Neural cell (in vitro differentiated cells): ENCODE measurements at regions not wholly inside any gene's neighbourhood (a gene's known extent, or its start where the extent isn't known, plus 50 kb on each side); places are given as distances from the start of the nearest gene placed in this dataset.

ENCODE experiments used
- H2AFZ ChIP-seq: fragments of 200-600, 300-800 bp; sonication (generic), shearing (Covaris generic); 2 replicates; pipeline ENCODE4 v1.6.0; 2014; ENCODE audit warnings: low read depth, mild to moderate bottlenecking, antibody characterized with exemption, low read length, moderate library complexity
- H3F3A ChIP-seq: fragments of 200-600 bp; shearing (Covaris generic); 2 replicates; pipeline ENCODE4 v1.6.1; 2016; ENCODE audit warnings: mild to moderate bottlenecking, moderate library complexity, mixed read lengths, antibody characterized with exemption, low read length; ENCODE audit not compliant: insufficient read depth, poor library complexity, severe bottlenecking
- H3K27ac ChIP-seq: fragments of 200-600, 300-800 bp; sonication (generic), shearing (Covaris generic); 2 replicates; pipeline ENCODE4 v1.5.1; 2014; ENCODE audit warnings: mild to moderate bottlenecking, low read length, moderate library complexity
- H3K27me3 ChIP-seq: fragments of 300-800, 200-600 bp; sonication (generic), shearing (Covaris generic); 2 replicates; pipeline ENCODE4 v1.6.0; 2014; ENCODE audit warnings: mild to moderate bottlenecking, low read depth, low read length, moderate library complexity; ENCODE audit not compliant: insufficient read depth
- H3K36me3 ChIP-seq: fragments of 300-800, 200-600 bp; sonication (generic), shearing (Covaris generic); 2 replicates; pipeline ENCODE4 v1.5.1; 2014; ENCODE audit warnings: mild to moderate bottlenecking, antibody characterized with exemption, low read length, moderate library complexity; ENCODE audit not compliant: insufficient read depth
- H3K4me2 ChIP-seq: fragments of 300-800, 200-600 bp; sonication (generic), shearing (Covaris generic); 2 replicates; pipeline ENCODE4 v1.6.0; 2014; ENCODE audit warnings: mild to moderate bottlenecking, low read length
- H3K4me3 ChIP-seq: fragments of 300-800, 200-600 bp; sonication (generic), shearing (Covaris generic); 2 replicates; pipeline ENCODE4 v1.5.1; 2014; ENCODE audit warnings: mild to moderate bottlenecking, low read length, moderate library complexity
- H3K79me2 ChIP-seq: fragments of 200-600 bp; shearing (Covaris generic); replicated peaks from 2 replicates; pipeline ENCODE4 v1.6.0; 2014; ENCODE audit warnings: mild to moderate bottlenecking, low read length, moderate library complexity; ENCODE audit not compliant: insufficient read depth
- H3K9ac ChIP-seq: fragments of 300-800, 200-600 bp; sonication (generic), shearing (Covaris generic); 2 replicates; pipeline ENCODE4 v1.6.1; 2016; ENCODE audit warnings: mild to moderate bottlenecking, low read length, mixed read lengths
- H3K9me2 ChIP-seq: fragments of 200-600 bp; shearing (Covaris generic); 2 replicates; pipeline ENCODE4 v1.6.1; 2016; ENCODE audit warnings: mild to moderate bottlenecking, low read length, mixed read lengths; ENCODE audit not compliant: insufficient read depth
- H3K9me3 ChIP-seq: fragments of 200-600, 300-800 bp; sonication (generic), shearing (Covaris generic); 2 replicates; pipeline ENCODE4 v1.6.1; 2016; ENCODE audit warnings: mild to moderate bottlenecking, mixed run types, low read length, moderate library complexity, mixed read lengths
- H4K20me1 ChIP-seq: fragments of 200-600 bp; shearing (Covaris generic); 2 replicates; pipeline ENCODE4 v1.6.1; 2016; ENCODE audit warnings: mild to moderate bottlenecking, mixed run types; ENCODE audit not compliant: insufficient read depth
- CTCF ChIP-seq: fragments of 450-650 bp; IDR thresholded peaks from 2 replicates; pipeline ENCODE4 v1.5.1; 2014; ENCODE audit warnings: antibody characterized with exemption, mild to moderate bottlenecking, moderate library complexity; ENCODE audit not compliant: poor library complexity, severe bottlenecking
- EP300 ChIP-seq: fragments of 450-650 bp; conservative IDR thresholded peaks from 2 replicates; pipeline ENCODE4 v1.6.1; 2014; ENCODE audit warnings: antibody characterized with exemption, mild to moderate bottlenecking, moderate library complexity; ENCODE audit not compliant: poor library complexity, severe bottlenecking
- EZH2 ChIP-seq: fragments of 200-600, 300-800 bp; shearing (Covaris generic), sonication (generic); IDR thresholded peaks from 2 replicates; pipeline ENCODE4 v1.6.1; 2014; ENCODE audit warnings: antibody characterized with exemption, low read length, borderline replicate concordance, mild to moderate bottlenecking; ENCODE audit not compliant: insufficient read depth, poor library complexity, severe bottlenecking
- MXI1 ChIP-seq: fragments of 450-650 bp; conservative IDR thresholded peaks from 2 replicates; pipeline ENCODE4 v1.6.1; 2014; ENCODE audit warnings: antibody characterized with exemption, mild to moderate bottlenecking; ENCODE audit not compliant: poor library complexity, severe bottlenecking
- POLR2AphosphoS5 ChIP-seq: IDR thresholded peaks from 2 replicates; pipeline ENCODE4 v1.6.1; 2012
- RAD21 ChIP-seq: fragments of 450-650 bp; conservative IDR thresholded peaks from 2 replicates; pipeline ENCODE4 v1.6.1; 2014; ENCODE audit warnings: antibody characterized with exemption, mild to moderate bottlenecking, moderate library complexity
- REST ChIP-seq: IDR thresholded peaks from 2 replicates; pipeline ENCODE4 v1.6.1; 2012; ENCODE audit warnings: borderline replicate concordance
- SMC3 ChIP-seq: fragments of 450-650 bp; conservative IDR thresholded peaks from 2 replicates; pipeline ENCODE4 v1.6.1; 2014; ENCODE audit warnings: antibody characterized with exemption, mild to moderate bottlenecking, moderate library complexity; ENCODE audit not compliant: poor library complexity
- TAF1 ChIP-seq: IDR thresholded peaks from 2 replicates; pipeline ENCODE4 v1.6.1; 2012; ENCODE audit warnings: low read depth

GRCh38 chrX:140923118-140923517 is 79.3 kb upstream of the SPANXB1 start:
- Histone ChIP-seq H2AFZ (no peak overlapping the region), H3K9me3 (no peaks in the 10 kb centered on the region), H3K27ac (no peak overlapping the region), H3K79me2 (no peaks in the 10 kb centered on the region), H3K27me3 (no peaks in the 10 kb centered on the region), H3F3A (no peaks in the 10 kb centered on the region), H3K9me2 (no peaks in the 10 kb centered on the region), H3K9ac (no peak overlapping the region), H4K20me1 (no peaks in the 10 kb centered on the region), H3K36me3 (no peaks in the 10 kb centered on the region), H3K4me3 (no peak overlapping the region), H3K4me2 (no peak overlapping the region)
- no peak for TF ChIP-seq RAD21
- no peak for TF ChIP-seq REST

GRCh38 chrX:140928739-140929138 is 73.7 kb upstream of the SPANXB1 start:
- Histone ChIP-seq H4K20me1 (no peaks in the 10 kb centered on the region), H3K9ac (no peak overlapping the region), H3K27me3 (no peaks in the 10 kb centered on the region), H3K79me2 (no peaks in the 10 kb centered on the region), H2AFZ (no peak overlapping the region), H3F3A (no peaks in the 10 kb centered on the region), H3K4me3 (no peak overlapping the region), H3K4me2 (no peak overlapping the region), H3K9me2 (no peaks in the 10 kb centered on the region), H3K9me3 (no peaks in the 10 kb centered on the region), H3K27ac (no peak overlapping the region), H3K36me3 (no peaks in the 10 kb centered on the region)
- TF ChIP-seq RAD21 (no peak), TAF1 (no peak), MXI1 (no peak), POLR2AphosphoS5 (no peak), EZH2 (no peak), CTCF (no peak), SMC3 (no peak), EP300 (no peak), REST (no peak)
